ENCODE measurements at regions not wholly inside any gene's neighbourhood (a gene's known extent, or its start where the extent isn't known, plus 50 kb on each side); places are given as distances from the start of the nearest gene placed in this dataset.

GRCh38 chr5:141778683-141779082, 96.7 kb upstream of the ARAP3 start:
- no peak overlapping the region for H2AK5ac ChIP-seq (ENCODE audit: low read length, severe bottlenecking)
- no peak overlapping the region for H2BK15ac ChIP-seq (ENCODE audit: low read depth, poor library complexity, severe bottlenecking)
- 71% methylated on average over 4 of the region's 4 CpGs for WGBS

GRCh38 chr5:141778206-141778605, 96.2 kb upstream of the ARAP3 start:
- Histone ChIP-seq H2BK15ac (ENCODE audit: low read depth, poor library complexity, severe bottlenecking) (no peak overlapping the region), H3K4me3 (ENCODE audit: insufficient read depth in 1 of 2, low read depth in 1 of 2, low read length in 2 of 2) (no peak overlapping the region), H2AFZ (ENCODE audit: low read depth, low read length) (no peak overlapping the region), H3K18ac (ENCODE audit: low read depth in 1 of 2, low read length in 2 of 2) (no peak overlapping the region), H3K79me1 (replicated peaks; ENCODE audit: low read length, poor library complexity, severe bottlenecking) (no peaks in the 10 kb centered on the region), H3K36me3 (ENCODE audit: control insufficient read depth in 1 of 2, insufficient read depth in 2 of 2, low read depth in 1 of 2, low read length in 2 of 2) (no peaks in the 10 kb centered on the region), H3K4me1 (ENCODE audit: control insufficient read depth, insufficient read depth, low read depth, low read length) (peaks cover 30% of the 10 kb centered on the region), H2AK5ac (ENCODE audit: low read length, severe bottlenecking) (no peak overlapping the region), H3K9ac (ENCODE audit: low read length) (no peak overlapping the region), H4K91ac (ENCODE audit: low read length) (no peak overlapping the region), H4K8ac (ENCODE audit: low read length) (no peak overlapping the region), H2BK5ac (ENCODE audit: low read depth, low read length, poor library complexity, severe bottlenecking) (no peak overlapping the region), H3K9me3 (ENCODE audit: control insufficient read depth, low read length) (no peaks in the 10 kb centered on the region), H3K23ac (ENCODE audit: low read length in 2 of 2) (no peak overlapping the region), H3K4me2 (ENCODE audit: low read length, poor library complexity, severe bottlenecking) (no peak overlapping the region), H3K27ac (ENCODE audit: low read length, poor library complexity, severe bottlenecking) (no peak overlapping the region), H2BK12ac (ENCODE audit: low read length in 2 of 2) (no peak overlapping the region), H3K14ac (ENCODE audit: low read length in 2 of 2) (no peak overlapping the region), H3K27me3 (ENCODE audit: control insufficient read depth in 1 of 2, insufficient read depth in 1 of 2, low read length in 2 of 2) (peaks cover 28 to 39% of the 10 kb centered on the region in 2 experiments), H2BK120ac (ENCODE audit: low read depth, low read length) (no peak overlapping the region), H3K4ac (ENCODE audit: low read depth in 1 of 2, low read length in 2 of 2) (no peak overlapping the region)
- 21% methylated on average over 7 of the region's 11 CpGs for WGBS
- peak; percentile 75 for DNase-seq

More at GRCh38 chr5:141778683-141779082, 96.7 kb upstream of the ARAP3 start:
- no peaks in the 10 kb centered on the region for H3K79me1 ChIP-seq (replicated peaks; ENCODE audit: low read length, poor library complexity, severe bottlenecking)
- H3K4ac ChIP-seq (ENCODE audit: low read depth in 1 of 2, low read length in 2 of 2), result no peak overlapping the region
- H4K8ac ChIP-seq (ENCODE audit: low read length), result no peak overlapping the region
- no peak overlapping the region for H3K4me3 ChIP-seq (ENCODE audit: insufficient read depth in 1 of 2, low read depth in 1 of 2, low read length in 2 of 2)
- H3K14ac ChIP-seq (ENCODE audit: low read length in 2 of 2), result no peak overlapping the region
- H3K9me3 ChIP-seq (ENCODE audit: control insufficient read depth, low read length), result no peaks in the 10 kb centered on the region
- no peak overlapping the region for H3K27ac ChIP-seq (ENCODE audit: low read length, poor library complexity, severe bottlenecking)
- no peak overlapping the region for H2BK12ac ChIP-seq (ENCODE audit: low read length in 2 of 2)
- peaks cover 23 to 34% of the 10 kb centered on the region in 2 experiments for H3K27me3 ChIP-seq (ENCODE audit: control insufficient read depth in 1 of 2, insufficient read depth in 1 of 2, low read length in 2 of 2)
- no peak for DNase-seq
- H3K9ac ChIP-seq (ENCODE audit: low read length), result no peak overlapping the region
- no peak overlapping the region for H3K18ac ChIP-seq (ENCODE audit: low read depth in 1 of 2, low read length in 2 of 2)
- H4K91ac ChIP-seq (ENCODE audit: low read length), result no peak overlapping the region
- no peak overlapping the region for H2AFZ ChIP-seq (ENCODE audit: low read depth, low read length)
- no peak overlapping the region for H2BK5ac ChIP-seq (ENCODE audit: low read depth, low read length, poor library complexity, severe bottlenecking)
- peaks cover 35% of the 10 kb centered on the region for H3K4me1 ChIP-seq (ENCODE audit: control insufficient read depth, insufficient read depth, low read depth, low read length)
- no peak overlapping the region for H2BK120ac ChIP-seq (ENCODE audit: low read depth, low read length)
- H3K4me2 ChIP-seq (ENCODE audit: low read length, poor library complexity, severe bottlenecking), result no peak overlapping the region
- no peak overlapping the region for H3K23ac ChIP-seq (ENCODE audit: low read length in 2 of 2)
- no peaks in the 10 kb centered on the region for H3K36me3 ChIP-seq (ENCODE audit: control insufficient read depth in 1 of 2, insufficient read depth in 2 of 2, low read depth in 1 of 2, low read length in 2 of 2)

DNA sequence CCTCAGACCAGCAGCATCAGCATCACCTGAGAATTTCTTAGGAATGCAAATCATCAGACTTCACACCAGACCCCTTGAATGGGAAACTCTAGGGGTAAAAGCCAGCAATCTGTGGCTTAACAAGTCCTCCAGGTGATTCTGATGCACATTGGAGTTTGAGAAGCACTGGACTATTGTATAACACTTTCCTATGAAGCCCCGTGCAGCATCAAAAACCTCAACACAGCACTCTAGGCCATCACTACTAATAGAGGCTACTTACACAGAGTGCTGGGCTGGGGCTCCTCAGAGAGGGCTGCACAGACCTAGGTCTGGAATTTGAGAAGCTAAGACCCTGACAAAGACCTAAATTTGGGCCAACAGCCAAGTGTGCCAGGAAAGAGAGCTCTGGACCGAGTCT, 95.7 kb upstream of the ARAP3 start:
- H2BK5ac ChIP-seq (ENCODE audit: low read depth, low read length, poor library complexity, severe bottlenecking), result no peak overlapping the region
- H3K27ac ChIP-seq (ENCODE audit: low read length, poor library complexity, severe bottlenecking), result no peak overlapping the region
- no peak for DNase-seq
- H3K27me3 ChIP-seq (ENCODE audit: control insufficient read depth in 1 of 2, insufficient read depth in 1 of 2, low read length in 2 of 2), result peaks cover 33 to 44% of the 10 kb centered on the region in 2 experiments
- peaks cover 26% of the 10 kb centered on the region for H3K4me1 ChIP-seq (ENCODE audit: control insufficient read depth, insufficient read depth, low read depth, low read length)
- no peaks in the 10 kb centered on the region for H3K9me3 ChIP-seq (ENCODE audit: control insufficient read depth, low read length)
- no peak overlapping the region for H3K4me3 ChIP-seq (ENCODE audit: insufficient read depth in 1 of 2, low read depth in 1 of 2, low read length in 2 of 2)
- H2BK12ac ChIP-seq (ENCODE audit: low read length in 2 of 2), result no peak overlapping the region
- no peak overlapping the region for H2BK15ac ChIP-seq (ENCODE audit: low read depth, poor library complexity, severe bottlenecking)
- H2AFZ ChIP-seq (ENCODE audit: low read depth, low read length), result no peak overlapping the region
- no peak overlapping the region for H2BK120ac ChIP-seq (ENCODE audit: low read depth, low read length)
- H3K23ac ChIP-seq (ENCODE audit: low read length in 2 of 2), result no peak overlapping the region
- H3K9ac ChIP-seq (ENCODE audit: low read length), result no peak overlapping the region
- no peak overlapping the region for H4K91ac ChIP-seq (ENCODE audit: low read length)
- H4K8ac ChIP-seq (ENCODE audit: low read length), result no peak overlapping the region
- H3K18ac ChIP-seq (ENCODE audit: low read depth in 1 of 2, low read length in 2 of 2), result no peak overlapping the region
- H2AK5ac ChIP-seq (ENCODE audit: low read length, severe bottlenecking), result no peak overlapping the region
- no peak overlapping the region for H3K4ac ChIP-seq (ENCODE audit: low read depth in 1 of 2, low read length in 2 of 2)
- H3K79me1 ChIP-seq (replicated peaks; ENCODE audit: low read length, poor library complexity, severe bottlenecking), result no peaks in the 10 kb centered on the region
- no peak overlapping the region for H3K4me2 ChIP-seq (ENCODE audit: low read length, poor library complexity, severe bottlenecking)
- H3K14ac ChIP-seq (ENCODE audit: low read length in 2 of 2), result no peak overlapping the region
- 70% methylated on average over 2 of the region's 2 CpGs for WGBS
- H3K36me3 ChIP-seq (ENCODE audit: control insufficient read depth in 1 of 2, insufficient read depth in 2 of 2, low read depth in 1 of 2, low read length in 2 of 2), result no peaks in the 10 kb centered on the region

DNA sequence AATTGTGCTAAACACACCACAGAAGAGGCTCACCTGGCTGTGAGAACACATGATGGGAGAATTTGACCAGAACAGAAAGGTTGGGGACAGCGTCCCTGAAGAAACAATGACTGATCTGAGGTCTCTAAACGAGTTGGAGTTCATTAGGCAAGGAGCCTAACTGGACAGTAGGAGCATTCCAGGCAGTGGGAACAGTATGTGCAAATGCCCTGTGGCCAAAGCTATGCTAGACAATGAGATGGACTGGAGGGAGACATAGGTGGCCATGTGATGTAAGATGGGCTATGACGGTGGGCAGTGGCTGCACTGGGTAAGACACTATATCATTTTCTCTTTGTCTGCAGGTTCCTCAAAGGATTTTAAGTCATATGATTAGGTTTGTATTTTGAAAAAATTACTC, 95.1 kb upstream of the ARAP3 start:
- Histone ChIP-seq H3K27me3 (ENCODE audit: control insufficient read depth in 1 of 2, insufficient read depth in 1 of 2, low read length in 2 of 2) (peaks cover 33 to 50% of the 10 kb centered on the region in 2 experiments), H2BK120ac (ENCODE audit: low read depth, low read length) (no peak overlapping the region)

More for the DNA sequence above, 95.1 kb upstream of the ARAP3 start:
- H3K4ac ChIP-seq (ENCODE audit: low read depth in 1 of 2, low read length in 2 of 2), result no peak overlapping the region
- no peak overlapping the region for H3K9ac ChIP-seq (ENCODE audit: low read length)
- H3K14ac ChIP-seq (ENCODE audit: low read length in 2 of 2), result no peak overlapping the region
- DNase-seq, result no peak
- H3K4me3 ChIP-seq (ENCODE audit: insufficient read depth in 1 of 2, low read depth in 1 of 2, low read length in 2 of 2), result no peak overlapping the region
- no peak overlapping the region for H4K8ac ChIP-seq (ENCODE audit: low read length)
- H2AK5ac ChIP-seq (ENCODE audit: low read length, severe bottlenecking), result no peak overlapping the region
- no peak overlapping the region for H2BK12ac ChIP-seq (ENCODE audit: low read length in 2 of 2)
- H3K36me3 ChIP-seq (ENCODE audit: control insufficient read depth in 1 of 2, insufficient read depth in 2 of 2, low read depth in 1 of 2, low read length in 2 of 2), result no peaks in the 10 kb centered on the region
- no peak overlapping the region for H3K27ac ChIP-seq (ENCODE audit: low read length, poor library complexity, severe bottlenecking)
- 63% methylated on average over 3 of the region's 3 CpGs for WGBS
- H3K79me1 ChIP-seq (replicated peaks; ENCODE audit: low read length, poor library complexity, severe bottlenecking), result no peaks in the 10 kb centered on the region
- H2BK15ac ChIP-seq (ENCODE audit: low read depth, poor library complexity, severe bottlenecking), result no peak overlapping the region
- no peak overlapping the region for H3K4me2 ChIP-seq (ENCODE audit: low read length, poor library complexity, severe bottlenecking)
- no peak overlapping the region for H3K18ac ChIP-seq (ENCODE audit: low read depth in 1 of 2, low read length in 2 of 2)
- H3K9me3 ChIP-seq (ENCODE audit: control insufficient read depth, low read length), result no peaks in the 10 kb centered on the region
- peaks cover 25% of the 10 kb centered on the region for H3K4me1 ChIP-seq (ENCODE audit: control insufficient read depth, insufficient read depth, low read depth, low read length)
- H2AFZ ChIP-seq (ENCODE audit: low read depth, low read length), result no peak overlapping the region
- H4K91ac ChIP-seq (ENCODE audit: low read length), result no peak overlapping the region
- no peak overlapping the region for H3K23ac ChIP-seq (ENCODE audit: low read length in 2 of 2)
- H2BK5ac ChIP-seq (ENCODE audit: low read depth, low read length, poor library complexity, severe bottlenecking), result no peak overlapping the region

Data from mesenchymal stem cell (in vitro differentiated cells and primary cell).